Vagina (tissue), 2 donors: ENCODE measurements at regions not wholly inside any gene's neighbourhood (a gene's known extent, or its start where the extent isn't known, plus 50 kb on each side); places are given as distances from the start of the nearest gene placed in this dataset.

Experiments used
- DNase-seq, 2 donors: peaks; one replicate each; pipeline ENCODE4 v3.0.0-alpha.2; 2017; ENCODE audit errors: extremely low spot score in 2 of 2
- H3K27ac ChIP-seq: fragments of 200-600 bp; sonication (generic); one replicate; pipeline ENCODE4 v1.5.1; 2019
- H3K27me3 ChIP-seq: fragments of 200-600 bp; sonication (generic); one replicate; pipeline ENCODE4 v1.5.1; 2019
- H3K36me3 ChIP-seq, 2 donors: fragments of 200-600 bp; sonication (generic); one replicate each; pipeline ENCODE4 v1.5.1; 2017 to 2019
- H3K4me1 ChIP-seq: fragments of 200-600 bp; sonication (generic); one replicate; pipeline ENCODE4 v1.5.1; 2019
- H3K4me3 ChIP-seq, 2 donors: fragments of 200-600 bp; sonication (generic); 1 replicate in 1 of 2; 2 replicates in 1 of 2; pipeline ENCODE4 v1.5.1; 2016 to 2019
- H3K9me3 ChIP-seq: fragments of 200-600 bp; sonication (generic); one replicate; pipeline ENCODE4 v1.5.1; 2019
- POLR2A ChIP-seq, 2 donors: fragments of 450-650 bp; IDR thresholded peaks; one replicate each; pipeline ENCODE4 v1.6.1; 2017; ENCODE audit warnings: antibody characterized with exemption in 2 of 2, mild to moderate bottlenecking in 2 of 2, moderate library complexity in 2 of 2
- POLR2AphosphoS5 ChIP-seq, 2 donors: sonication (generic); formaldehyde crosslinking; IDR thresholded peaks; one replicate each; pipeline ENCODE4 v1.9.0; 2017; ENCODE audit warnings: antibody characterized with exemption in 2 of 2, mild to moderate bottlenecking in 2 of 2, low read depth in 1 of 2; ENCODE audit not compliant: insufficient read depth in 1 of 2
- intact Hi-C: fragments of 100-400 bp; cut with DNase I; formaldehyde crosslinking; loops from one replicate; pipeline ENCODE4 v1.15.1; 2023
- TF ChIP-seq, protein P1 (sequence below), 3 experiments: fragments of 450-650 bp in 2 of 3; fragments of 200-600 bp in 1 of 3; sonication (generic) in 1 of 3; IDR thresholded peaks; one replicate each; pipeline ENCODE4 v1.5.1; 2017 to 2019; ENCODE audit warnings: antibody characterized with exemption in 3 of 3, mild to moderate bottlenecking in 2 of 3, moderate library complexity in 2 of 3

DNA sequence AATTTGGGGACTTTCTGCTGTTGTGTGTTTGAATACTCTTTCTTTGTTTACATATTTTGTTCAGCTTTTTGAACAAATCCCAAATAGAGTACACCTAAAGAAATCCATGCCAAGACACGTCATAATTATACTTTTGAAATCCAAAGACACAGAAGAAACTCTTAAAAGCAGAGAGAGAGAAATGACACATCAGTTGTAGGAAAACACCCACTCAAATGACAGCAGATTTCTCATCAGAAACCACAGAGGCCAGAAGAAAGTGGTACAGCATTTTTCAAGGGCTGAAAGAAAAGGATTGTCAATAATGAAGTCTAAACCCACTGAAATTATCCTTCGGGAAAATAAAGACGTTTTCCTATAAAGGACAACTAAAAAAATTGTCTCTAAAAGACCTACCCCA, 378.6 kb downstream of the GADD45G start:
- DNase-seq: no peak
- Histone ChIP-seq H3K4me1 (no peaks in the 10 kb centered on the region), H3K27me3 (no peaks in the 10 kb centered on the region), H3K27ac (no peak overlapping the region), H3K36me3 (no peaks in the 10 kb centered on the region), H3K4me3 (no peak overlapping the region), H3K9me3 (no peaks in the 10 kb centered on the region)
- TF ChIP-seq, protein P1, sequence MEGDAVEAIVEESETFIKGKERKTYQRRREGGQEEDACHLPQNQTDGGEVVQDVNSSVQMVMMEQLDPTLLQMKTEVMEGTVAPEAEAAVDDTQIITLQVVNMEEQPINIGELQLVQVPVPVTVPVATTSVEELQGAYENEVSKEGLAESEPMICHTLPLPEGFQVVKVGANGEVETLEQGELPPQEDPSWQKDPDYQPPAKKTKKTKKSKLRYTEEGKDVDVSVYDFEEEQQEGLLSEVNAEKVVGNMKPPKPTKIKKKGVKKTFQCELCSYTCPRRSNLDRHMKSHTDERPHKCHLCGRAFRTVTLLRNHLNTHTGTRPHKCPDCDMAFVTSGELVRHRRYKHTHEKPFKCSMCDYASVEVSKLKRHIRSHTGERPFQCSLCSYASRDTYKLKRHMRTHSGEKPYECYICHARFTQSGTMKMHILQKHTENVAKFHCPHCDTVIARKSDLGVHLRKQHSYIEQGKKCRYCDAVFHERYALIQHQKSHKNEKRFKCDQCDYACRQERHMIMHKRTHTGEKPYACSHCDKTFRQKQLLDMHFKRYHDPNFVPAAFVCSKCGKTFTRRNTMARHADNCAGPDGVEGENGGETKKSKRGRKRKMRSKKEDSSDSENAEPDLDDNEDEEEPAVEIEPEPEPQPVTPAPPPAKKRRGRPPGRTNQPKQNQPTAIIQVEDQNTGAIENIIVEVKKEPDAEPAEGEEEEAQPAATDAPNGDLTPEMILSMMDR (IDR thresholded peaks at IDR 0.05): no peak
- no peak for TF ChIP-seq POLR2A (IDR thresholded peaks at IDR 0.05)
- TF ChIP-seq POLR2AphosphoS5 (IDR thresholded peaks at IDR 0.05; ENCODE audit: insufficient read depth in 1 of 2, low read depth in 1 of 2): no peak
- intact Hi-C loops: no loop called here

DNA sequence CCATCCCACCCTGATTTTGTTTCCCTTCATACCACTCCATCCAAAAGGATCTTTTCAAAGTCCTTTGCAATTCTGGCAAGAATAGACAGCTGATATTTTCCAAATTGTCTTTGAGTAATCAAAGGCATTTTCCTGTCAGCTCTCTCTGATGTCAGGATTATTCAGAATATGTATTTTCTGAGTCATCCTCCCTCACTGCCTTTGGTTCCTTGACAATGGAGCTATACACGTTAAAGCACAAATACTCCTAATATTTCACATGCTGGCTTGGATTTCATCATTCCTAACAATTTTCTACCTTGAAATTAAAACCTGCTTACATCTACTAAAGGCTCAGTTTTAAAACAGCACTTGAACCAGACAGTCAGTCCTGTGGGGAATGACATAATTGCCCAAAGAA, 379.4 kb downstream of the GADD45G start:
- no peak for DNase-seq
- Histone ChIP-seq H3K4me3 (no peak overlapping the region), H3K4me1 (no peaks in the 10 kb centered on the region), H3K36me3 (no peaks in the 10 kb centered on the region), H3K27ac (no peak overlapping the region), H3K27me3 (no peaks in the 10 kb centered on the region), H3K9me3 (no peaks in the 10 kb centered on the region)
- intact Hi-C loops: no loop called here
- TF ChIP-seq POLR2AphosphoS5 (IDR thresholded peaks at IDR 0.05; ENCODE audit: insufficient read depth in 1 of 2, low read depth in 1 of 2) (no peak), POLR2A (IDR thresholded peaks at IDR 0.05) (no peak)
- TF ChIP-seq, protein P1 (IDR thresholded peaks at IDR 0.05): no peak

DNA sequence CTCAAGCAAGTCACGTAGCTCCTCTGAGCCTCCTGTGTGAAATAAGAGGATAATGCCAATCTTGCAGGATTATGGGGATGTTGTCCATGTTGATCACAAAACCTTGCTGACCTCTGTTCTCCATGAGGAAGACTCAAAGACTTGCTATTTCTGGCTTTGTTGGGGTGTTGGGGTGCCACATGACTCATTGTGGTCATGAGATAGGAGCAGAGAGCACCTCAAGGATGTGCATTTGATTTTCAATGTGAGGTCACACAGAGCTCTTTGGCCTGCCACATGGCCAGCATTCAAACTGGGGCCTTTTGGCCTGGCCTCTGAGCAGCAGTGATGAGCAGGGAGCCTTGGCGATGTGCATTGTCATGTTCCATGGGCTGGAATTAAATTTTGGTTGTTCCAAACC, 380.3 kb downstream of the GADD45G start:
- no peak for DNase-seq

DNA sequence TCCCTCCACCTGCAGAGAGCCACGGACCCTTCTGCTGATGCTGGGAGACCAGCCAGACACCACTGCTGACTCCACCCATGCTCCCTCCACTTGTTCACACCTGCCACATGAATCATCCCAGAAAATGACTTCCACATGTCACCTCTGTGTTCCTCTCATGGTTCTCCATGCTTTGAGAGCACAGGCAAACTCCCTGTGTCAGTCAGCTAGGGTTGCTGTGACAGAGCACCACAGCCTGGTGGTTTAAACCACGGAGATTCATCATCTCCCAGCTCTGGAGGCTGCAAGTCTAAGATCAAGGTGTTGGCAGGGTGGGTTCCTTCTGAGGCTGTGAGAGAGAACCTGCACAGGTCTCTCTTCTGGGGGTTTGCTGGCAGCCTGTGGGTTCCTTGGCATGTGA, 381.4 kb downstream of the GADD45G start:
- no peaks in the 10 kb centered on the region for H3K36me3 ChIP-seq
- H3K27me3 ChIP-seq: no peaks in the 10 kb centered on the region
- DNase-seq: no peak
- no peaks in the 10 kb centered on the region for H3K4me1 ChIP-seq
- no peak overlapping the region for H3K4me3 ChIP-seq
- TF ChIP-seq POLR2AphosphoS5 (IDR thresholded peaks at IDR 0.05; ENCODE audit: insufficient read depth in 1 of 2, low read depth in 1 of 2): no peak
- no peak for TF ChIP-seq POLR2A (IDR thresholded peaks at IDR 0.05)
- TF ChIP-seq, protein P1 (IDR thresholded peaks at IDR 0.05): no peak
- H3K9me3 ChIP-seq: no peaks in the 10 kb centered on the region
- no peak overlapping the region for H3K27ac ChIP-seq
- intact Hi-C loops: no loop called here

More for the DNA sequence above, 380.3 kb downstream of the GADD45G start:
- H3K4me1 ChIP-seq: no peaks in the 10 kb centered on the region
- H3K36me3 ChIP-seq: no peaks in the 10 kb centered on the region
- H3K27ac ChIP-seq: no peak overlapping the region
- TF ChIP-seq POLR2AphosphoS5 (IDR thresholded peaks at IDR 0.05; ENCODE audit: insufficient read depth in 1 of 2, low read depth in 1 of 2) (no peak), POLR2A (IDR thresholded peaks at IDR 0.05) (no peak)
- TF ChIP-seq, protein P1 (IDR thresholded peaks at IDR 0.05): no peak
- no peak overlapping the region for H3K4me3 ChIP-seq
- intact Hi-C loops: no loop called here
- no peaks in the 10 kb centered on the region for H3K9me3 ChIP-seq
- no peaks in the 10 kb centered on the region for H3K27me3 ChIP-seq

DNA sequence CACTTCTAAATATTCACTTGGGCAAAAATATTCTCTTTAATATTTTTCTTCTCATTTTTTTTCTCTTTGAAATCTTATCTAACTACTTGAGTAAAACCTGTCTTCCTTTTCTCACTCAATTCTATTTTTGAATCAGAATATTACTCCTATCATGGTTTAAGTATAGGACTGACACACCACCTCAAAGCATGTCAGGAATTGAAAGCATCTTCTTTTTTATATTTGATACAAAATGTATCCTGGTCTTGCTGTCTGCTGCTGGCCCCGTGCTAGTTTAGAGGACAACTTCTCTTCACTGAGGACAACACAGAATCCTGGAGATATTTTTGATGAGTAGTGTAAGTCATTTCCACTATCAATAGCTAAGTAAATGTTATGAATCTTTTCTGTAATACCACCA, 383.6 kb downstream of the GADD45G start:
- no peak overlapping the region for H3K4me3 ChIP-seq
- no peaks in the 10 kb centered on the region for H3K4me1 ChIP-seq
- no peaks in the 10 kb centered on the region for H3K27me3 ChIP-seq
- TF ChIP-seq, protein P1 (IDR thresholded peaks at IDR 0.05): no peak
- TF ChIP-seq POLR2A (IDR thresholded peaks at IDR 0.05) (no peak), POLR2AphosphoS5 (IDR thresholded peaks at IDR 0.05; ENCODE audit: insufficient read depth in 1 of 2, low read depth in 1 of 2) (no peak)
- DNase-seq: no peak
- H3K27ac ChIP-seq: no peak overlapping the region
- intact Hi-C loops: no loop called here
- H3K36me3 ChIP-seq: no peaks in the 10 kb centered on the region
- no peaks in the 10 kb centered on the region for H3K9me3 ChIP-seq
